H9 (cell line): ENCODE measurements at regions not wholly inside any gene's neighbourhood (a gene's known extent, or its start where the extent isn't known, plus 50 kb on each side); places are given as distances from the start of the nearest gene placed in this dataset.

Experiments used
- DNase-seq: peaks from one replicate; pipeline ENCODE4 v3.0.0-alpha.2; 2017
- H2AFZ ChIP-seq: one replicate; pipeline ENCODE4 v1.6.1; 2013; ENCODE audit warnings: mild to moderate bottlenecking, low read length, control low read depth, moderate library complexity
- H2AK5ac ChIP-seq: 2 replicates; pipeline ENCODE4 v1.6.1; 2013; ENCODE audit warnings: low read length, control low read depth, mixed read lengths; ENCODE audit not compliant: insufficient read length
- H2BK120ac ChIP-seq: one replicate; pipeline ENCODE4 v1.6.1; 2013; ENCODE audit warnings: low read depth, mild to moderate bottlenecking, low read length, control low read depth, inconsistent platforms; ENCODE audit not compliant: poor library complexity, severe bottlenecking
- H2BK12ac ChIP-seq: 2 replicates; pipeline ENCODE4 v1.6.1; 2013; ENCODE audit warnings: low read length, control low read depth, mixed read lengths, low read depth; ENCODE audit not compliant: insufficient read length
- H2BK15ac ChIP-seq: 2 replicates; pipeline ENCODE4 v1.6.1; 2013; ENCODE audit warnings: low read depth, low read length, control low read depth
- H2BK20ac ChIP-seq: one replicate; pipeline ENCODE4 v1.6.1; 2013; ENCODE audit warnings: low read depth, mild to moderate bottlenecking, low read length, control low read depth, inconsistent platforms; ENCODE audit not compliant: poor library complexity, severe bottlenecking
- H2BK5ac ChIP-seq: 2 replicates; pipeline ENCODE4 v1.6.1; 2013; ENCODE audit warnings: low read length, control low read depth, mixed read lengths; ENCODE audit not compliant: insufficient read length
- H3K14ac ChIP-seq: 2 replicates; pipeline ENCODE4 v1.6.1; 2013; ENCODE audit warnings: low read length, control low read depth; ENCODE audit not compliant: insufficient read depth
- H3K18ac ChIP-seq: 2 replicates; pipeline ENCODE4 v1.6.1; 2013; ENCODE audit warnings: low read depth, mild to moderate bottlenecking, mixed read lengths, low read length, control low read depth; ENCODE audit not compliant: insufficient read length
- H3K23ac ChIP-seq: 2 replicates; pipeline ENCODE4 v1.6.1; 2013; ENCODE audit warnings: low read length, control low read depth, mixed read lengths, low read depth; ENCODE audit not compliant: insufficient read length
- H3K23me2 ChIP-seq: 2 replicates; pipeline ENCODE4 v1.6.1; 2013; ENCODE audit warnings: low read depth, mild to moderate bottlenecking, mixed read lengths, low read length, control low read depth; ENCODE audit not compliant: insufficient read length, poor library complexity, severe bottlenecking
- H3K27ac ChIP-seq: 2 replicates; pipeline ENCODE4 v1.5.1; 2013; ENCODE audit warnings: low read length, control low read depth, mixed read lengths, low read depth; ENCODE audit not compliant: insufficient read length
- H3K27me3 ChIP-seq: 2 replicates; pipeline ENCODE4 v1.6.1; 2013; ENCODE audit warnings: low read length, control low read depth, inconsistent platforms; ENCODE audit not compliant: insufficient read depth
- H3K4ac ChIP-seq: 2 replicates; pipeline ENCODE4 v1.6.1; 2013; ENCODE audit warnings: low read depth, mild to moderate bottlenecking, control low read depth, inconsistent platforms, low read length, moderate library complexity
- H3K4me1 ChIP-seq: 2 replicates; pipeline ENCODE4 v1.6.1; 2013; ENCODE audit warnings: low read length, control low read depth, inconsistent platforms; ENCODE audit not compliant: insufficient read depth
- H3K4me2 ChIP-seq: 2 replicates; pipeline ENCODE4 v1.6.1; 2013; ENCODE audit warnings: low read length, control low read depth, mixed read lengths; ENCODE audit not compliant: insufficient read length, insufficient read depth
- H3K56ac ChIP-seq: 2 replicates; pipeline ENCODE4 v1.6.1; 2013; ENCODE audit warnings: low read depth, mild to moderate bottlenecking, mixed read lengths, low read length, control low read depth; ENCODE audit not compliant: insufficient read length
- H3K79me1 ChIP-seq: 2 replicates; pipeline ENCODE4 v1.6.1; 2013; ENCODE audit warnings: low read depth, mild to moderate bottlenecking, moderate library complexity, low read length, control low read depth, inconsistent platforms; ENCODE audit not compliant: insufficient read depth, poor library complexity, severe bottlenecking
- H3K79me2 ChIP-seq: 2 replicates; pipeline ENCODE4 v1.6.1; 2013; ENCODE audit warnings: low read length, control low read depth, inconsistent platforms; ENCODE audit not compliant: insufficient read depth
- H3K9ac ChIP-seq: 2 replicates; pipeline ENCODE4 v1.6.1; 2013; ENCODE audit warnings: low read length, control low read depth, mixed read lengths; ENCODE audit not compliant: insufficient read length; ENCODE audit errors: extremely low read depth
- H3K9me3 ChIP-seq: one replicate; pipeline ENCODE4 v1.6.1; 2013; ENCODE audit warnings: low read depth, low read length, inconsistent platforms; ENCODE audit not compliant: control insufficient read depth
- H3T11ph ChIP-seq: one replicate; pipeline ENCODE4 v1.6.1; 2013; ENCODE audit warnings: mild to moderate bottlenecking, low read length, control low read depth, inconsistent platforms
- H4K20me1 ChIP-seq: one replicate; pipeline ENCODE4 v1.6.1; 2013; ENCODE audit not compliant: control insufficient read depth, insufficient read length, insufficient read depth
- H4K5ac ChIP-seq: 2 replicates; pipeline ENCODE4 v1.6.1; 2013; ENCODE audit warnings: low read depth, mild to moderate bottlenecking, mixed read lengths, low read length, control low read depth; ENCODE audit not compliant: insufficient read length
- H4K8ac ChIP-seq: replicated peaks from 2 replicates; pipeline ENCODE4 v1.6.1; 2013; ENCODE audit warnings: low read length, control low read depth, mixed read lengths, low read depth; ENCODE audit not compliant: insufficient read length
- H4K91ac ChIP-seq: 2 replicates; pipeline ENCODE4 v1.6.1; 2013; ENCODE audit warnings: low read depth, mild to moderate bottlenecking, moderate library complexity, mixed read lengths, low read length, control low read depth; ENCODE audit not compliant: insufficient read length
- H3K27ac Mint-ChIP-seq, 3 experiments: 2 replicates in 2 of 3; 3 replicates in 1 of 3; pipeline ENCODE4 v1.8.0; 2020 to 2021; ENCODE audit warnings: mixed read lengths in 3 of 3, mild to moderate bottlenecking in 1 of 3, moderate library complexity in 1 of 3
- H3K27me3 Mint-ChIP-seq: 2 replicates; pipeline ENCODE4 v1.8.0; 2021; ENCODE audit warnings: low read depth, mild to moderate bottlenecking, moderate library complexity, mixed read lengths
- H3K36me3 Mint-ChIP-seq, 3 experiments: 2 replicates in 2 of 3; 3 replicates in 1 of 3; pipeline ENCODE4 v1.8.0; 2020 to 2021; ENCODE audit warnings: low read depth in 3 of 3, mixed read lengths in 3 of 3; ENCODE audit not compliant: insufficient read depth in 1 of 3
- H3K4me1 Mint-ChIP-seq, 2 experiments: 2 replicates each; pipeline ENCODE4 v1.8.0; 2020; ENCODE audit warnings: mixed read lengths in 2 of 2
- H3K4me3 Mint-ChIP-seq, 2 experiments: 2 replicates in 1 of 2; 3 replicates in 1 of 2; pipeline ENCODE4 v1.8.0; 2020 to 2021; ENCODE audit warnings: mild to moderate bottlenecking in 2 of 2, mixed read lengths in 2 of 2, moderate library complexity in 1 of 2
- H3K9me3 Mint-ChIP-seq, 2 experiments: 2 replicates in 1 of 2; 3 replicates in 1 of 2; pipeline ENCODE4 v1.8.0; 2020; ENCODE audit warnings: mild to moderate bottlenecking in 2 of 2, mixed read lengths in 2 of 2, moderate library complexity in 1 of 2
- WGBS: extraction: QIAGEN DNeasy Blood & Tissue Kit; methylation state at CpG from one replicate; pipeline ENCODE4 v1.1.7; 2013; ENCODE audit warnings: missing lambda C conversion rate, low lambda C conversion rate, mixed read lengths; ENCODE audit not compliant: insufficient read length; ENCODE audit errors: extremely low coverage; 5-methylcytosine and 5-hydroxymethylcytosine counted together
- TF ChIP-seq, protein P1 (sequence below): fragments of 200-600 bp; sonication (generic); conservative IDR thresholded peaks from 3 replicates; pipeline ENCODE4 v1.8.0; 2021; ENCODE audit warnings: antibody characterized with exemption, mild to moderate bottlenecking

DNA sequence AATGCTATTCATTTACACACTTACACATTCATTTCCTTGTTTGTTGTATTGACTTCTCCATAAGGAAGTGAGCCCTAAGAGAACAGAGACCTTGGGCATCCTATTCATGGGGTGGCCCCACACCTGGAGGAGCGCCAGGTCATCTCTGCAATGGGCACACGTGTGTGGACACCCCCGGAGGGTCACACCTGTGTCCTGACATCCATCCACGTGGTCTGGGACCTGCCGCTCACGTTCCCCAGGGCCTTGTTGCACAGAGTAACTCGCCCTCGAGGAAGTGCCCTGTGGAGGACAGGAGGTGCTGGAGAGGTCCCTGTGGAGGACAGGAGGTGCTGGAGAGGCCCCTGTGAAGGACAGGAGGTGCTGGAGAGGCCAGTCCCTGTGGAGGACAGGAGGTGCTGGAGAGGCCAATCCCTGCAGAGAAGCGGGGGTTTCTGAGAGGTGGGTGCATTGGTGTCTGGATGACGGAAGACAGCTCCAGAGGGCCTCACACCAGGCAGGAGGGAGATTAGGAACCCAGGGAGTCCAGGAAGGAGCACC is 73.2 kb upstream of the GPC1 start:
- TF ChIP-seq, protein P1, sequence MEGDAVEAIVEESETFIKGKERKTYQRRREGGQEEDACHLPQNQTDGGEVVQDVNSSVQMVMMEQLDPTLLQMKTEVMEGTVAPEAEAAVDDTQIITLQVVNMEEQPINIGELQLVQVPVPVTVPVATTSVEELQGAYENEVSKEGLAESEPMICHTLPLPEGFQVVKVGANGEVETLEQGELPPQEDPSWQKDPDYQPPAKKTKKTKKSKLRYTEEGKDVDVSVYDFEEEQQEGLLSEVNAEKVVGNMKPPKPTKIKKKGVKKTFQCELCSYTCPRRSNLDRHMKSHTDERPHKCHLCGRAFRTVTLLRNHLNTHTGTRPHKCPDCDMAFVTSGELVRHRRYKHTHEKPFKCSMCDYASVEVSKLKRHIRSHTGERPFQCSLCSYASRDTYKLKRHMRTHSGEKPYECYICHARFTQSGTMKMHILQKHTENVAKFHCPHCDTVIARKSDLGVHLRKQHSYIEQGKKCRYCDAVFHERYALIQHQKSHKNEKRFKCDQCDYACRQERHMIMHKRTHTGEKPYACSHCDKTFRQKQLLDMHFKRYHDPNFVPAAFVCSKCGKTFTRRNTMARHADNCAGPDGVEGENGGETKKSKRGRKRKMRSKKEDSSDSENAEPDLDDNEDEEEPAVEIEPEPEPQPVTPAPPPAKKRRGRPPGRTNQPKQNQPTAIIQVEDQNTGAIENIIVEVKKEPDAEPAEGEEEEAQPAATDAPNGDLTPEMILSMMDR: no peak
- Histone ChIP-seq H2BK15ac (no peak overlapping the region), H4K91ac (no peak overlapping the region), H3K79me2 (no peaks in the 10 kb centered on the region), H4K20me1 (no peaks in the 10 kb centered on the region), H2BK5ac (no peak overlapping the region), H3K4me1 (no peaks in the 10 kb centered on the region), H3K27ac (no peak overlapping the region), H3K23me2 (no peaks in the 10 kb centered on the region), H3K4me2 (no peak overlapping the region), H2BK120ac (no peak overlapping the region), H3K14ac (no peak overlapping the region), H2AK5ac (no peak overlapping the region), H4K8ac (no peak overlapping the region), H3K23ac (no peak overlapping the region), H3K56ac (no peak overlapping the region), H2AFZ (no peak overlapping the region), H2BK20ac (no peak overlapping the region), H3K18ac (no peak overlapping the region), H3K9ac (no peak overlapping the region), H3K79me1 (no peaks in the 10 kb centered on the region), H3K9me3 (peaks cover 14% of the 10 kb centered on the region), H4K5ac (no peak overlapping the region), H3K4ac (no peak overlapping the region), H3K27me3 (no peaks in the 10 kb centered on the region), H2BK12ac (no peak overlapping the region), H3T11ph (no peak overlapping the region)
- H3K27me3 Mint-ChIP-seq: peaks cover 9% of the 10 kb centered on the region
- H3K4me3 Mint-ChIP-seq: no peak overlapping the region
- peaks cover 0 to 9% of the 10 kb centered on the region in 2 experiments; a peak in 3 of 4 replicates for H3K4me1 Mint-ChIP-seq
- H3K9me3 Mint-ChIP-seq: peaks cover 18 to 28% of the 10 kb centered on the region in 2 experiments
- no peak for DNase-seq
- peaks cover 2 to 18% (median 9%) of the 10 kb centered on the region in 3 experiments; a peak in 5 of 7 replicates for H3K36me3 Mint-ChIP-seq
- no peak overlapping the region for H3K27ac Mint-ChIP-seq
- WGBS: no CpG with 5 or more reads among the region's 10 CpGs
